ENCODE measurements at regions not wholly inside any gene's neighbourhood (a gene's known extent, or its start where the extent isn't known, plus 50 kb on each side); places are given as distances from the start of the nearest gene placed in this dataset.
"Not testable (repeated sequence)": the region's sequence is repeated elsewhere in the genome, so short reads cannot be mapped to it uniquely, and the experiment has no call there.

DNA sequence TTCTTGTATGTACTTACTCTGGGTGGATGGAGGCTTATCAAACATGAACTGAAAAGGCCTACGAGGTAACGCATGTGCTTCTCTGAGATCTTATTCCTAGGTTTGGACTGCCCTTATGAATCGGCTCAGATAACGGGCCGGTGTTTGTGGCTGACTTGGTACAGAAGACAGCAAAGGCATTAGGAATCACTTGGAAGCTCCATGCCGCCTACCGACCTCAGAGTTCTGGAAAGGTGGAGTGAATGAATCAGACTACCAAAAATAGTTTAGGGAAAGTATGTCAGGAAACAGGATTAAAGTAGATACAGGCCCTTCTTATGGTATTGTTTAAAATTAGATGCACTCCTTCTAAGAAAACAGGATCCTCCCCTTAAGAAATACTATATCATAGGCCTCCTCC, 172.4 kb upstream of the PCDH9 start:
- Histone ChIP-seq H3K27me3 (ENCODE audit: control insufficient read depth in 3 of 3, insufficient read depth in 3 of 3, low read length in 3 of 3) (no peaks in the 10 kb centered on the region), H3K27ac (ENCODE audit: low read depth in 1 of 3, low read length in 2 of 3) (no peak overlapping the region), H3K9me3 (ENCODE audit: control insufficient read depth in 2 of 2, insufficient read depth in 1 of 2, low read depth in 1 of 2, low read length in 1 of 2) (peaks cover 0 to 10% of the 10 kb centered on the region in 2 donors), H3K36me3 (ENCODE audit: control insufficient read depth in 3 of 3, insufficient read depth in 2 of 3, low read depth in 1 of 3, low read length in 3 of 3) (no peaks in the 10 kb centered on the region), H3K4me1 (ENCODE audit: control insufficient read depth in 3 of 3, insufficient read depth in 2 of 3, low read depth in 1 of 3, low read length in 2 of 3) (no peaks in the 10 kb centered on the region), H3K4me3 (ENCODE audit: low read depth in 1 of 3, low read length in 3 of 3) (no peak overlapping the region)
- 90 to 95% (median 94%) methylated on average over 7 of the region's 7 CpGs for whole genome bisulfite sequencing, 3 donors
- FAIRE-seq (no peak), DNase-seq (no peak)

DNA sequence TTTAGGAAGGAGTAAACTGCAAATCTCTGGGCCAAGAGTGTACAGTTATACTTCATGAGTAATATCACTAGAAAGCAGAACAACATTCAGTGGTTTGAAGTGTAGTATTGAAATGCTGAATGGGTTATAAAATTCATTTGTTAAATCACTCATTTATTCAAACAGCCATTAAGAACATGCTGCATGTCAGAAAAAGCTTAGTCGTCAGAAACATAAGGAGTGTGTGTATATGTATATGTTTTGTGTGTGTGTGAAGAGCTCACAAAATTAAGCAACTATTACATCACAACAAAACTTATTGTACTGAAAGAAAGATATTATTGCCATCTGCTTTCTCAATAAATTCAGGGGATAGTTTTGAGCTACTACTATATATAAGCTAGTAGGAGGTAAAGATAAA, 165.4 kb upstream of the PCDH9 start:
- H3K9me3 ChIP-seq (ENCODE audit: control insufficient read depth in 2 of 2, insufficient read depth in 1 of 2, low read depth in 1 of 2, low read length in 1 of 2): peaks cover 0 to 10% of the 10 kb centered on the region in 2 donors
- H3K36me3 ChIP-seq (ENCODE audit: control insufficient read depth in 3 of 3, insufficient read depth in 2 of 3, low read depth in 1 of 3, low read length in 3 of 3): no peaks in the 10 kb centered on the region
- no peak for DNase-seq
- no peaks in the 10 kb centered on the region for H3K4me1 ChIP-seq (ENCODE audit: control insufficient read depth in 3 of 3, insufficient read depth in 2 of 3, low read depth in 1 of 3, low read length in 2 of 3)
- WGBS, 3 donors: 81 to 85% (median 84%) methylated on average over 1 of the region's 1 CpG
- no peak overlapping the region for H3K27ac ChIP-seq (ENCODE audit: low read depth in 1 of 3, low read length in 2 of 3)
- no peaks in the 10 kb centered on the region for H3K27me3 ChIP-seq (ENCODE audit: control insufficient read depth in 3 of 3, insufficient read depth in 3 of 3, low read length in 3 of 3)
- no peak for FAIRE-seq
- no peak overlapping the region for H3K4me3 ChIP-seq (ENCODE audit: low read depth in 1 of 3, low read length in 3 of 3)

DNA sequence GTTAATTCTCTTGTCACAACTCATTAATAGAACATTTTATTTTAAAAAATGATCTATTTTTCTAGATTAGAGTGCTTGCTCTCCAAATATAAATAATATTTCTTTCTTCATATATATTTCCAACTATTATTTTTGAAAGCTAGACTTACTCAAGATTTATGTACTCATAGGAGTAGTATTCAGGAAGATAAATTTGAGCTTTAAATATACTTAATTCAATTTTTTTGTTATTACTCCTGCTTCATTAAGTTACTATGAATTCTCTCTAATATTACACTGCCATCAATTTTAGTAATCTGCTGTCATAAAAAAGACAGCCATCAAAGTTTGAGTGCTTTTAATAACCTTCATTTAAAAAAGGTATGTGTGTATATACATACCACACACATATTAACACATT, 161.9 kb upstream of the PCDH9 start:
- H3K27ac ChIP-seq (ENCODE audit: low read depth in 1 of 3, low read length in 2 of 3): no peak overlapping the region
- no peak overlapping the region for H3K4me3 ChIP-seq (ENCODE audit: low read depth in 1 of 3, low read length in 3 of 3)
- H3K4me1 ChIP-seq (ENCODE audit: control insufficient read depth in 3 of 3, insufficient read depth in 2 of 3, low read depth in 1 of 3, low read length in 2 of 3): no peaks in the 10 kb centered on the region
- H3K9me3 ChIP-seq (ENCODE audit: control insufficient read depth in 2 of 2, insufficient read depth in 1 of 2, low read depth in 1 of 2, low read length in 1 of 2): no peaks in the 10 kb centered on the region
- DNase-seq (no peak), FAIRE-seq (no peak)
- no peaks in the 10 kb centered on the region for H3K27me3 ChIP-seq (ENCODE audit: control insufficient read depth in 3 of 3, insufficient read depth in 3 of 3, low read length in 3 of 3)
- H3K36me3 ChIP-seq (ENCODE audit: control insufficient read depth in 3 of 3, insufficient read depth in 2 of 3, low read depth in 1 of 3, low read length in 3 of 3): no peaks in the 10 kb centered on the region

DNA sequence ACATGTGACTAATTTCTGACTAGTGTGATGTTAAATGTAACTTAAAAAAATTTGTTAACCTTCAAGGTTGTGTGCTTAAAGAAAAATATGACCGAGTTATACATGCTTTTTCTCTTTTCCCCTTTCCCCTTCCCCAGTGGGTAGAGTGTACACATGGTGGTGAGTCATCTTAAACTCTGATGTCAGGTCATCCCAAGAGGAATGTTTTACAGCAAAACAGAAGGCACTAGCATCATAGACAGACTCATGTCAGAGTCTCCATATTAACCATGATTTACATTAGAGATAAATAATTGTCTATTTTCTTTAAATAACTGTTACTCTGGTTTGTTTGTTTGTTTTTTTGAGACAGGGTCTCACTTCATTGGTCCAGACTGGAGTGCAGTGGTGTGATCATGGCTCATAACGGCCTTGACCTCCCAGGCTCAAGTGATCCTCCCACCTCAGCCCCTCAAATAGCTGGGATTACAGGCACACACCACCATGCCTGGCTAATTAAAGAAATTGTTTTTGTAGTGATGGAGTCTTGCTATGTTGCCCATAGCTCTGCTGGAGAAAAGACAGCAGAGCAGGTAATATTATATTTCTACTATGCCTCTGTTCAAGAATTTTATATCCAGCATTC, 160.4 kb upstream of the PCDH9 start:
- Histone ChIP-seq H3K27me3 (ENCODE audit: control insufficient read depth in 3 of 3, insufficient read depth in 3 of 3, low read length in 3 of 3) (no peaks in the 10 kb centered on the region), H3K9me3 (ENCODE audit: control insufficient read depth in 2 of 2, insufficient read depth in 1 of 2, low read depth in 1 of 2, low read length in 1 of 2) (no peaks in the 10 kb centered on the region), H3K4me3 (ENCODE audit: low read depth in 1 of 3, low read length in 3 of 3) (no peak overlapping the region), H3K27ac (ENCODE audit: low read depth in 1 of 3, low read length in 2 of 3) (no peak overlapping the region), H3K4me1 (ENCODE audit: control insufficient read depth in 3 of 3, insufficient read depth in 2 of 3, low read depth in 1 of 3, low read length in 2 of 3) (no peaks in the 10 kb centered on the region), H3K36me3 (ENCODE audit: control insufficient read depth in 3 of 3, insufficient read depth in 2 of 3, low read depth in 1 of 3, low read length in 3 of 3) (no peaks in the 10 kb centered on the region)
- no peak for FAIRE-seq
- WGBS, 3 donors: 26 to 62% (median 26%) methylated on average over 2 of the region's 2 CpGs
- DNase-seq: no peak

DNA sequence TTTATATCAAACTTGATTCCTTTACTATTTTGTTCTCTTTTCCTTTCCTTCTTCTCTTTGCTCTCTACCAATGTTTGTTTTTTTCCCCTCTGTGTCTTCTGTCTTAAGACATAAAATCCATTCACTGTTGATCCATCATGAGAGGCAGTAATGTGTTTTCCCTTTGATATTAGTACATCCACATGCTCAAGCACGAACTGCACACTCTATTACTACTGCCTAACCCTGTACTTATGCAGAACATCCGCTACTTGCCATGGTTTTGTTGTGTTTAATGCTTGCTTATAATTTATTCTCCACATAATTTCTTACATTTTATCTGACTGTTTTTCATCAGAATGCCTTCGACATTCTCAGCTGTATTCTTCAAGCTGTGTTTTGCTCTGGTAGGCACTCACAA, 159.0 kb upstream of the PCDH9 start:
- WGBS, 3 donors: 45 to 50% (median 48%) methylated on average over 3 of the region's 3 CpGs
- Histone ChIP-seq H3K36me3 (ENCODE audit: control insufficient read depth in 3 of 3, insufficient read depth in 2 of 3, low read depth in 1 of 3, low read length in 3 of 3) (no peaks in the 10 kb centered on the region), H3K9me3 (ENCODE audit: control insufficient read depth in 2 of 2, insufficient read depth in 1 of 2, low read depth in 1 of 2, low read length in 1 of 2) (no peaks in the 10 kb centered on the region), H3K4me1 (ENCODE audit: control insufficient read depth in 3 of 3, insufficient read depth in 2 of 3, low read depth in 1 of 3, low read length in 2 of 3) (no peaks in the 10 kb centered on the region), H3K27me3 (ENCODE audit: control insufficient read depth in 3 of 3, insufficient read depth in 3 of 3, low read length in 3 of 3) (no peaks in the 10 kb centered on the region), H3K27ac (ENCODE audit: low read depth in 1 of 3, low read length in 2 of 3) (no peak overlapping the region), H3K4me3 (ENCODE audit: low read depth in 1 of 3, low read length in 3 of 3) (no peak overlapping the region)
- DNase-seq (no peak), FAIRE-seq (no peak)

DNA sequence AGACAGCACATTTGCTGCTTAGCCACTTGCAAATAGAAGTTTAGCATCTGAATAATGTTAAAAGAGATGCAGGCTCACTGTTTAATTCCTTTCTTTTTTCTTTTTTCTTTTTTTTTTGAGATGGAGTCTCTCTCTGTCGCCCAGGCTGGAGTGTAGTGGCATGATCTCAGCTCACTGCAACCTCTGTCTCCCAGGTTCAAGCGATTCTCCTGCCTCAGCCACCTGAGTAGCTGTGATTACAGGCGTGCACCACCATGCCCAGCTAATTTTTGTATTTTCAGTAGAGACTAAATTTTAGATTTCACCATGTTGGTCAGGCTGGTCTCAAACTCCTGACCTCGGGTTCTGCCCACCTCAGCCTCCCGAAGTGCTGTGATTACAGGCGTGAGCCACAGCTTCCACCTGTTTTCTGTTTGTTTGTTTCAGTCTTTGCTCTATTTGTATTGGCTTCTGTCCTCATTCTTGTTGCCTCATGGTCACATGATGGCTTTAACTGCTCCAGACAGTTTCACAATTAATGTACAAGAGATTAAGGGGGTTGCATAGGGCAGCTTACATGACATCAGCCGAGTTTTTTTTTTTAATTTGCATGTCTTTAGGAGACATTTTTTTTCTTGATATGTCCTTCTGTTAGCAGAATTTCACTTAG, 153.1 kb upstream of the PCDH9 start:
- H3K4me3 ChIP-seq (ENCODE audit: low read depth in 1 of 3, low read length in 3 of 3); H3K9me3 ChIP-seq (ENCODE audit: control insufficient read depth in 2 of 2, insufficient read depth in 1 of 2, low read depth in 1 of 2, low read length in 1 of 2); H3K27me3 ChIP-seq (ENCODE audit: control insufficient read depth in 3 of 3, insufficient read depth in 3 of 3, low read length in 3 of 3); H3K36me3 ChIP-seq (ENCODE audit: control insufficient read depth in 3 of 3, insufficient read depth in 2 of 3, low read depth in 1 of 3, low read length in 3 of 3); DNase-seq; H3K27ac ChIP-seq (ENCODE audit: low read depth in 1 of 3, low read length in 2 of 3); FAIRE-seq; H3K4me1 ChIP-seq (ENCODE audit: control insufficient read depth in 3 of 3, insufficient read depth in 2 of 3, low read depth in 1 of 3, low read length in 2 of 3): not testable (repeated sequence)
- WGBS, 3 donors: 43 to 59% (median 45%) methylated on average over 6 to 7 of the region's 7 CpGs

DNA sequence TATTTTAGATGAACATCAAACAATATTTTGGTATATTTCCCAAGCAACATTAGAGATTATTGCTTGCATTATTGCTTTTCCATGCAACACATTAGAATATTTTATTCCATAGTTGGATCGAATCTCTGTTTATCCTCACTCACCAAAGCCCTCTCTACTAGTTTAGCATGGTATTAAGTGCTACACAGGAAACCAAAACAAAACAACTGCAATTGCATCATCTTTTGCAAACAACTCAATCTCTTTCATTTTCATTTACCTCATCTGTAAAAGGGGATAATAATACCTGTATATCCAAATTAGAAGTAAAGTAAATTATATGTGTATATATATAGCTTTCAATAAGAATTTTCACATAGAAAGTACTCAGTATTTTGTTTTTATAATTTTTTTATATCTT, 147.8 kb upstream of the PCDH9 start:
- H3K4me1 ChIP-seq (ENCODE audit: control insufficient read depth in 3 of 3, insufficient read depth in 2 of 3, low read depth in 1 of 3, low read length in 2 of 3): no peaks in the 10 kb centered on the region
- no peaks in the 10 kb centered on the region for H3K9me3 ChIP-seq (ENCODE audit: control insufficient read depth in 2 of 2, insufficient read depth in 1 of 2, low read depth in 1 of 2, low read length in 1 of 2)
- H3K27ac ChIP-seq (ENCODE audit: low read depth in 1 of 3, low read length in 2 of 3): no peak overlapping the region
- H3K36me3 ChIP-seq (ENCODE audit: control insufficient read depth in 3 of 3, insufficient read depth in 2 of 3, low read depth in 1 of 3, low read length in 3 of 3): no peaks in the 10 kb centered on the region
- DNase-seq (no peak), FAIRE-seq (no peak)
- 73 to 78% (median 74%) methylated on average over 1 of the region's 1 CpG for WGBS, 3 donors
- H3K27me3 ChIP-seq (ENCODE audit: control insufficient read depth in 3 of 3, insufficient read depth in 3 of 3, low read length in 3 of 3): no peaks in the 10 kb centered on the region
- H3K4me3 ChIP-seq (ENCODE audit: low read depth in 1 of 3, low read length in 3 of 3): no peak overlapping the region

DNA sequence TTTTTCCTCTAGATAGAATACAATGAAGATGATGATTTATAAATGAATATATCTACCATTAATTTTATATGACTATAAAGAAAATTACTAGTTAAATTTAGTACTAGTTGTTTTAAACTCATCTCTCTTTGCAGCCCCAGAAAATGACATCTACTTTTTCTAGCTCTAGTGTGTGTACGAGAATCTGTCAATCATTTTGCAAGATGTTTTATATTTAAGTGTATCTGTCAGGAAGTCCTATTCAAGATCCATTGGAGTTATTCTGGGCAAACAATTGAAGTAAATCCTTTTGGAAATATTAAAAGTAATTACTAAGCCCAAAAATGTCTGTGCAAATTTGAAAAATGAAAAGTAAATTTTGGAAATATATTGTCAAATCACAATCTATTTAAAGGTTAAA, 144.3 kb upstream of the PCDH9 start:
- Histone ChIP-seq H3K9me3 (ENCODE audit: control insufficient read depth in 2 of 2, insufficient read depth in 1 of 2, low read depth in 1 of 2, low read length in 1 of 2) (no peaks in the 10 kb centered on the region), H3K36me3 (ENCODE audit: control insufficient read depth in 3 of 3, insufficient read depth in 2 of 3, low read depth in 1 of 3, low read length in 3 of 3) (no peaks in the 10 kb centered on the region), H3K27ac (ENCODE audit: low read depth in 1 of 3, low read length in 2 of 3) (no peak overlapping the region), H3K4me1 (ENCODE audit: control insufficient read depth in 3 of 3, insufficient read depth in 2 of 3, low read depth in 1 of 3, low read length in 2 of 3) (no peaks in the 10 kb centered on the region), H3K27me3 (ENCODE audit: control insufficient read depth in 3 of 3, insufficient read depth in 3 of 3, low read length in 3 of 3) (no peaks in the 10 kb centered on the region), H3K4me3 (ENCODE audit: low read depth in 1 of 3, low read length in 3 of 3) (no peak overlapping the region)
- WGBS, 3 donors: 74 to 75% (median 75%) methylated on average over 1 of the region's 1 CpG
- FAIRE-seq: no peak
- no peak for DNase-seq

DNA sequence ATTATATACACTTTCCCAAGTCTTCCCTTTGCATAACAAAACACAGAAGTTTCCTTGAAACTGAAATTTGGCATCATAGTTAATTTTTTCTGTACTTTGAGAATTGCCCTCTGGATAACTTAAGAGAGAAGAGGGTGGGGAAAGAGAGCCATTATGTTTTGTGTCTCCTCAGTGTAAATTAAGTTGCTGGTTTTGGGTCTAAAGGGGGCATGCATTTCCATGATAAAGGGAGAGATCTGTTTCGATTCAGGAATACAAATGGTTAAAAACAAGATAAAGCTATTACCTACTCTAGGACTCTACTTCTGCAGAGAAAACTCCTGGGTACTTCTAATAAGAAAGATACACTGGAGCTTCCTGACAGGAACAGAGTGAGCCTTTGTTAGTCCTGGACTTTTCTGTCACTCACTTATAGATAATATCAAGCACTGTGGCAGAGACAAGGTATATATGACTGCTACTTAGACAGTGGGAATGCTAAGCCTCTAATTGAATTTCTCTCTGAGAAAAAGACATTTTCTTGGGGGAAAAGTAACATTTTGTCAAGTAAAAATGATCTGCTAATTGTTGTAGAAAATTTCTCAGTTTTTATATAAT, 142.8 kb upstream of the PCDH9 start:
- FAIRE-seq (no peak), DNase-seq (no peak)
- Histone ChIP-seq H3K36me3 (ENCODE audit: control insufficient read depth in 3 of 3, insufficient read depth in 2 of 3, low read depth in 1 of 3, low read length in 3 of 3) (no peaks in the 10 kb centered on the region), H3K4me3 (ENCODE audit: low read depth in 1 of 3, low read length in 3 of 3) (no peak overlapping the region), H3K27ac (ENCODE audit: low read depth in 1 of 3, low read length in 2 of 3) (no peak overlapping the region), H3K9me3 (ENCODE audit: control insufficient read depth in 2 of 2, insufficient read depth in 1 of 2, low read depth in 1 of 2, low read length in 1 of 2) (no peaks in the 10 kb centered on the region), H3K4me1 (ENCODE audit: control insufficient read depth in 3 of 3, insufficient read depth in 2 of 3, low read depth in 1 of 3, low read length in 2 of 3) (no peaks in the 10 kb centered on the region), H3K27me3 (ENCODE audit: control insufficient read depth in 3 of 3, insufficient read depth in 3 of 3, low read length in 3 of 3) (no peaks in the 10 kb centered on the region)
- 39 to 68% (median 55%) methylated on average over 1 of the region's 1 CpG for WGBS, 3 donors
